HG02798 (cell line): ENCODE measurements at regions not wholly inside any gene's neighbourhood (a gene's known extent, or its start where the extent isn't known, plus 50 kb on each side); places are given as distances from the start of the nearest gene placed in this dataset.

Experiments used
- ATAC-seq: cut with Tn5 transposase; IDR thresholded peaks from one replicate; pipeline ENCODE4 v1.9.1; 2021; ENCODE audit warnings: mild to moderate bottlenecking; ENCODE audit not compliant: unreplicated experiment, poor library complexity

DNA sequence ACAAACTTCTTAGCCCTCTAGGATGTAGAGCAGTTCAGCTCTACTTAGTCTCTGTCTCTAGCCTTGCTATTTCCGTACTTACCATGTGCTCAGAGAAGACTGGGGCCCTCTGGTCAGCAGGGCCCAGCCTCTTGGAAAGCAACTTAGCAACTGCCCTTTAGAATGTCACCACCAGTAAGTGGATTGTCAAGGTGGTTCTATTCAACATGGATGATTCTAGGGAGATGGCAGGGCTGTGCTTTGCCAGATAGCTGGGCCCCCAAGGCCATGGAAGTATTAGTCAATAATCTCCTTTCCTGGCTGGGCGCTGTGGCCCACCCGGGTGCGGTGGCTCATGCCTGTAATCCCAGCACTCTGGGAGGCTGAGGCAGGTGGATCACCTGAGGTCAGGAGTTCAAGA, 177.6 kb upstream of the MVB12B start:
- ATAC-seq, result no peak

DNA sequence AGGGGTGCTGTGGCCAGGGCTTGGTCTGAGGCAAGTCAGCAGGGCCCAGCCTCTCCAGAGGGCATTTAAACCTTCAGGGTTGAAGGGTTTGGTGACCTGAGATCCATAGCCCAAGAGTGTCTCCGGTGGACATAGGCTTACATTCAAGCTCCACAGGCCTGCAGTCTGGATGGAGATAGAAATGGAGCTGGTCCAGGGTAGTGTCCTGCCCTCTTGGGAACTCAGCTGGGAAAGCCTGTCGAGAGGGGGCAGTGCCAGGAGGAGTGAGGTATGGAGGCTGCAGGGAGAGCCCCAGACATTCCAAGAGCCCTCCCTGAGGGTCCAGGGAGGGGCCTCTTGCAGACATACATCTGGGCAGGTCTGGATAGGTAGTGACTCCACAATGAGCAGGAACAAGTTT, 177.0 kb upstream of the MVB12B start:
- ATAC-seq, result no peak

DNA sequence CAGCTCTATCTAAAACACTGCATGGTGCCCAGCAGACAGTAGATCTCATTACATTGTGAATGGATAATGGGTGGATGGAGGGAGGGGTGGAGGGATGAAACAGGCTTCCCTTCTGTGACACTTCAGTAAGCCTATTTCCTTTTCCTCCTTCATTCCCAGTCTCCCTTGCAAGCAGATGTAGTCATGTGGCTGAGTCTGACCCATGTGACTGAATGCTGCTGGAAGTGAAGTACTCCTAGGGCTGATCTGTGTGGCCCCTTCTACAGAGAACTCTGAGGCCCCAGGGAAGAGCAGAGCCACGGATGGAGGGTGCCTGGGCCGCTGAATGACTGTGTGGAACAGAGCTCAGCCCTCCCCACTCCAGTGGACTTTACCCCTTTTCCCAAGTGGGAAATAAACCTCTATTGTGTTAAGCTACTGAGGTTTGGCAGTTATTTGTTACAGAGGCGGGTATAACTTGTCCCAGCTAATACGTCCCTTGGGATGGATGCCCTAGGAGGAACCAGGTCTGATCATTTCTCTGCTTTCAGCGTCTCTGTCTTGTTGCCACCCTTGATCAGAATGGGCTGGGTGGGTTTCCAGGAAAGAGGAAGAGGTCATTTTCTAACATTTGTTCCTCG, 176.1 kb upstream of the MVB12B start:
- ATAC-seq, result no peak

DNA sequence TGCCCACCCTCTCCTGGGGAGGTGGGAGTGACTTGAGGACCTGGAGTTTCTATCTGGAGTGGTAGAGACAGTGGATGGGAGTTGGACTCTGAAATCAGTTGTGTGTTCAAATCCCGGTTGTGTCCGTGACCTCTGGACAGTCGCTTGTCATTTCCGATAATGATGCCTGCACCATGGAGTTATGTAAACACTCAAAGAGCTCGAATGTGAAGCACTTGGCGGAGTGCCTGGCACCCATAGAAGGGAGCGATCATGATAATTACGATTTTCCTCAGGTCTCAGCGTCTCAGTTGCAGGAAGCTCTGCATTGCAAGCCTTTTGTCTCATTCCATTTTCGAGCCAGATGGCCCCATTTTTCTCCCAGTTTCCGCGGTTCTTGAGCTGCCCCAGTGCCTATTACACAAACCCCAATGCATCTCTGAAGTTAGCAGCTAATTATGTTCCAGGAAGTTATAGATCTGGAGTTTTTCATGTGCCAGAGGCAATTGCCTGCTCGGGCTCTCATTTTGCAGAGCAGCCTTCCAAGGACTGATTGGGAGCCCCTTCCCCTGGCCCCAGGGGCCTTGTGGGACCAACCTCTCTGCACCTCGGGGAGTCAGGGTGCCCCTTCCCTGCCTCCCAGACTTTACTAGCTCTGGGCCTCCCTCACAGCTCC, 175.5 kb upstream of the MVB12B start:
- ATAC-seq, result no peak

DNA sequence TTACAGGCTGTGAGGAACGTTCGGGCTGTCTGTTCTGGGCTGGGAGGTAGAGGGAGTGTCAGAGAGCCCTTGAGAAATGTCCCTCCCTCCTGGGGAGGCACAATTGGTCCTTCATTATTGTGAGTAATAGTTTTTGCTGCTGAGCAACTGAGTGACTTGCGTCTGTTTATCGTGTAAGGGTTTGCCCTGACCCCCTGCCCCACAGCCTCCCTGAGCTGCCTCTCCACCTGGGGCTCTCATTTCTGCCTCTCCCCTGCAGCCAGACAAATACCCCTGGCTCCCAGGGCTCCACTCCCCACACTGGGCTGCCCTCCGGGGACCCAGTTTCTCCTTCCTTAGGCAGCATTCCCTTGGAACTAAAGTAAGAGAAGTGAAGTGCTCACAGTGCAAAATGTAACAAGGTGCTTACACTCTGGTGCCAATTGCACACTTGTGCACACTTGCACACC, 174.9 kb upstream of the MVB12B start:
- no peak for ATAC-seq

DNA sequence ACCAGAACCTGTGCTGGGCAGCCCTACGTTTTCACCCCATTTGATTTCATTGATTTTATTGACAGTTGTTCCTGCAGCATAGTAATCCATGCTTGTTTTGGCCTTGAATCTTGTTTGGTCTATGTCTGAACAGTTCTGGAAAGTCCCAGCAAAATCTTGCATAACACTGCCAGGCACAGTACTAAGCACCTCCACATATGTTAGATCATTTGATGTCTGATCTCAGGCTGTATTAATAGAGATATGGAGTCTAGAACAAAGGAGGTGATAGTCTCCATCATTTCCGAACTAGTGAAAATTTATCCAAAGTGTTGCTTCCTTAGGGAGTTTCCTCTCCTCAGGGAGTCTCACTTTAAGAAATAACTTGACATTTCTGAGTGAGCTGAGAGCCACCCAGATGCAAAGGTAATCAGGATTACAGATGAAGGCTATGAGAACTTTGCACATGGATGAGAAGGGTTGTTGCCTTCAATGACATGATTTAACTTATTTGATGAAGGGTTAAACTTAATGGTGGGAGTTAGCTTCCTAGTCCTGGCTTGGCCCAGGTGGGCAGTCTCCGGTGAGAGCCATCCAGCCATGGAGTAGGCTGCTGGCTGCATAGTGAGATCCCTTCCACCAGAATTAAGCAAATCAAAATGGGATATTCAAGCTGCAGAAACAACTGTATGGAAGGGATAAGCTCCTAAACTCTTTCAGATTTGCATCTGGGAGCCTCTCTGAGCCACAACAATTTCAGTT, 173.8 kb upstream of the MVB12B start:
- ATAC-seq, result no peak

DNA sequence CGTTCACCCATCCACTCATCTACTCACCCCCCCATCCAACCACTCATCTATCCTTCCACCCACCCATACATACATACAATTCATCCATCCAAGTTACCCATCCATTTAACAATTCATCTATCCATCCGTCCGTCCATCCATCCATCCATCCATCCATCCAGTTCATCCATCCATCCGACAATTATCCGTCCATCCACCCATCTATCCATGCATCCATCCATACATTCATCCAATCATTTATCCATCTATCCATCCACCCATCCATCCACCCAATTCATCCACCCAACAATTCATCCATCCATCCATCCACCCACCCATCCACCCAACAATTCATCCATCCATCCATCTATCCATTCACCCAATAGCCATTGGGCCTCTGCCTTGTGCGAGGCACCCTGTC, 173.2 kb upstream of the MVB12B start:
- ATAC-seq, result no peak

DNA sequence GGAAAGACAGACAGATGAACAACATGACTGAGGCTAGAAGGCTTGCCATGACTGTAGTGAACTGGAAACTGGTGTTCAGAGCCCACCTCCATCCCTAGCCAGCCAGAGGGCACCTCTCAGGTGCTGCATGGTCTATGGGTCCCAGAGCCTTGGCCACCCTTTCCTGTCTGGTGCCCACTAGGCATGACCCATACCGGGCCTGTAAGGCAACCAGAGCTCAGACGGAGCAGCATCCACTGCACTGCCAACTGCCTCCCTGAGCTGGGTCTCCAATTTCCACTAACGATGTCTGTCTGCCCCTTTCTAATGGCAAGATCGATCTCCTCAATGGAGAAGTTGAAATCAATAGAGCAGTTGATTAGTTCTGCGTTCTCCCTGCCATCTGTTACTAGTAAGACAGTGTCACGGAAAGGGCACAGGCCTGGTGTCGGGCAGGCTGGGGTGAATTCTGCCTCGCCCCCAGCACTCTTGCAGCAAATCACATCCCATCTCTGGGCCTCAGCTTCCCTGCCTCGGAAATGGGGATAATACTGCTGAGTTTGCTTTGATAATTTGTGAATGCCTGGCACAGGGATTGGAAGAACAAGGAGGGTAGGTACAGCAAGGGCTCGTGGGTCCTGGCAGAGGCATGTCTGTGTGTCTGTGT, 172.3 kb upstream of the MVB12B start:
- ATAC-seq, result no peak

DNA sequence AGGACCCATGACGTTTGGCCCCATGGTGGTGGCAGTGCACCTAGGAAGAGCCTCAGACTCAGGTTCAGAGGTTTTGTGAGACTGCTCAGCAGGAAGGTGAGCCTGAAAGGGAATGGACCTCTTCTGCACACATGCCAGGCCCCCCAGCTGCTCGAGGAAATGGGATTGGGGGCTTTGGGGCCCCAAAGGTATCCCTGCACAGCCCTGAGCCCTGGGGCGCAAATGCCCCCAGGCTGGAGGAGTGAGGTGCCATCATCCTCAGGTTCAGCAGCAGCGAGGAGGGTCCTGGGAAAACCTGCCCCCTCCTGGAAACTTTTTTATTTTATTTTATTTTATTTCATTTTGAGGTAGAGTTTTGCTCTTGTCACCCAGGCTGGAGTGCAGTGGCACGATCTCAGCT, 171.8 kb upstream of the MVB12B start:
- no peak for ATAC-seq

DNA sequence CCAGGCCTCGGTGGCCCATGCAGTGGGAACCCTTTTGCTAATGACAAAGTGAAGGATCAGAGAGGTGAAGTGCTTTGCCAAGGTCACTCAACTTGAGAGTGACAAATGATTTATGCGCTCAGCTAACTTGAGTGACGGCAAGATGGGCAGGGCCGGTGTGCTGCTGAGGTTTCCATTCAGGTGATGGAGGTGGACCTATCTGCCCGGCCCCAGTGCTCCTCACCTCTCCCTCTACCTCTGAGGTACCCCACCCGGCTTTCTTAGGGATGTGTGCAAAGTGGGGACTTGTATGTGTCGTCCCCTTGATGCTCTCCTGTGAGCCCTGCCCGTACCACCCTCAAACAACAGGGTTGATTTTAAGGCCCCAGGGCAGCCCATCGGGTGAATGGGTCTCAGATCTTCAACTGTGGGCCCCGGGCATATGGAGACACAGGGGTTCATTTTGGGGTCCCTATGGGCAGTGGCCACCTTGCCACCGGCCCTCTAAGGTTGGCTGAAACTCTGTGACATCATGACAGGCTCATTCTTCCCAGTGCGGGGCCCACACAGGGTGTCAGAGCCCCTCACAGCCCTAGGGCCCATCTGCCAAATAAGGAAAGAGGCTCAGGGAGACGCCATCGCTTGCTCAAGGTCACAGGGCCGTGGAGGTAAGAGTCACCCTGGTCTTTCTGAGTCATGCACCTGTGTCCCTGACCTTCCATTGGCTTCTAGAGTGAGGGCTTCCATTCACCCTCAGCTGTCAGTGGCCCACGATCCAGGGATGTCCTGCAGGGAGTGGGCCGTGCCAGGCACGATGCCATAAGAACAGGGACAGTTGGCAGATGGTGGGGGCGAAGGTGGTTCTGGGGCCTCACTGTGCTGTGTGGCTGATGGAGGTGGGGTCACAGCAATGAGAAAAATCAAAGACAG, 170.6 kb upstream of the MVB12B start:
- no peak for ATAC-seq

DNA sequence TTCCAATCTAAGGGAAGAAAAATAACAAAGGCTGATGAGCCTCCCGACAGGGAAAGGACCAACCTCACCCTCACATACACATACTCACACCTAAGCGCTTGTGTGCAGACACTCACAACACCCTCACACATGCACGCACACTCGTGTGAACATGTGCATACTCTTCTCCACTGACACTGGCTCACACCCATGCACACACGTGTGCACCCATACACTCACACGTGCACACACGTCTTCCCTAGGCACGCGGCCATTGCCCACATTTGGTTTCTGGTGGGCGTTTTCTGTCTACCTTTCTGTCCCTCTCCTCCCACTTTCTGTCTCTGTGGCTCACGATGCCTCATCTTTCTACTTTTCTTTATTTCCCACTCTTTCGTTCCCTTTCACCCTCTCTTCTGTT, 169.7 kb upstream of the MVB12B start:
- no peak for ATAC-seq

DNA sequence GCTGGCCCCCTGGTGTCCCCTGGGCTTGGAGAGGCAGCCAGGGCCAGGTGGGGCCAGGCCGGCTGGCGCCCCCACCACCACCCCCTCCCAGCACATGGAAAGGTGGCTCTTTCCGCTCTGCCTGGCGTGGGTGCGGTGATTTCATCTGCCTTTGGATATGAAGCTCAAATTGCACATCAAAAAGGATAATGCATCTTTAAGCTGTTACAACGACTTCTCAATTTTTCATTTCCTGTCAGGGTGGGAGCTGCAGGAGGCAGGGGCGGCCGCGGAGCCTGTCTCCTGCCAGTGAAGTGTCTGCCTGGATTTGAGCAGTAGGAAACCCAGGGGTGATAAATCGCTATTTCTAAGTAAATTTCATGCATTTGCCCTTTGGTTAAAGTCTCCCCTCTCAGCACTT, 169.2 kb upstream of the MVB12B start:
- ATAC-seq, result no peak

DNA sequence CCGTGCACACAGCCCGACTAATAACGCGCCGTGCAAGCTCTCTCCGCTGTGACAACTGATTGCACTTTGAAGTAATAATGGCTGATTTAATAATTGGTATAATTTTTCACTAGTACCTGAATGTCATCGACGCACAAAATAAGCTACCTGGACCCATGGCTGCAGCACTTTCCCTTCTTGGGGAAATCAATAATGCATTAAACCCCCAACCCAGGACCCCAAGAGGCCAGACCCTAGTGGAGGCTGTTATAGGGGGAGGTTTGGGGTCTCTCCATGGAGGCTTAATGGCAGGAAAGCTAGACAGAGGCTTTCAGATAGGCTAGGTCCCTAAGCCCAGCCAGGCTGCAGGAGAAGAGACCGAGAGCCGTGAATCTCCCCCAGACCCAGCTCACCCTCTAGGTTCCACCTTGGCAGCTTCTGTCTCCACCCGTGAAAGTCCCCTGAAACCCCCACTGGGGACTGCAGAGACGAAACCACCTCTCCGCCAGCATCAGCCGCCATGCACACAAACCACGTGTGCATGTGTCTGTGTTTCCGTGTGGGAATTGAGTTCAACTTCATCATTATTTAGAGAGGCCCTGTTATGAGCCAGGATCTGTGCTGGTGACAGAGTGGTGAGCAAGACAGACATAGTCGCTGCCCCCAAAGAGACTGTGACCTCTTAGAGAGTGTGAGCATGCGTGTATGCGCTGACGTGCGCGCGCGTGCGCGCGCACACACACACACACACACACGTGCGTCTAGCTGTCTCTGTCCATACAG, 168.6 kb upstream of the MVB12B start:
- ATAC-seq, result no peak

DNA sequence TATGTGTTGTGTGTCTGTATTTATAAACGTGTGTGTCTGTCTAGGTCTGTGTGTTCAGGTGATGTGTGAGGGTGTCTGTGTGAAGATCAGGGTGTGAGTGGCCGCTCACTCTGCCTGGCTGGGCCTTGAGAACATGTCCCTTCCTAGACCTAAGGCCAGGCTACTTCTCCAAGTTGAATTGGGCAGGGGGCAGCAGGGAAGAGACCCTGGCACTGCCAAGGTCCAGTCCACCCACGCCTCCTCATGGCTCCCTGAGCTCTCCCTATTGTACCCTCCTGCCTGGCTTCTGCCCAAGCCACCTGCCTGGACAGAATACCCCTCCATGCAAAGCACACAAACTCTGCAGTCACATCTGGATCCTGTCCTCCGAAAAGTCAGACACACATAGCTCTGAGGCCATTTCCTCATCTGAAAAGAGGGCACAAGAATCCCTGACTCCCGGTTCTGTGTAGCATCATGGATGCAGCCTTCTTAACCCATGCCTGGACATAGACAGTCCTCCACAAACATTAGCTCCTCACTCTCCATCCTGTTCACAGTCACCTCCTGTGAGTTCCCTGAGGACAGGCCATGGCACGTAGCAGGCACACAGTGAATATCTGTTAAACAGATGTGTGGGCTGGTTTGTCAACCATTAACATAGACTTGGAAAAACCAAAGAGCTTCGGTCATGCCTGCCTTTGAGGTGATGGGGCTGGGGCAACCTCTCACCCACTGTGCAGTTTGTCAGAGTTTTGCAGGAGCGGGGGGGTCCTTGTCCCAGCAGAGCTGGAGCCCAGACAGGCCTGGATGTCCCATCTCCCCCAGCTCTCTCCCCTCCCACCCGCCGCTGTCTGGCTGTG, 167.8 kb upstream of the MVB12B start:
- no peak for ATAC-seq

DNA sequence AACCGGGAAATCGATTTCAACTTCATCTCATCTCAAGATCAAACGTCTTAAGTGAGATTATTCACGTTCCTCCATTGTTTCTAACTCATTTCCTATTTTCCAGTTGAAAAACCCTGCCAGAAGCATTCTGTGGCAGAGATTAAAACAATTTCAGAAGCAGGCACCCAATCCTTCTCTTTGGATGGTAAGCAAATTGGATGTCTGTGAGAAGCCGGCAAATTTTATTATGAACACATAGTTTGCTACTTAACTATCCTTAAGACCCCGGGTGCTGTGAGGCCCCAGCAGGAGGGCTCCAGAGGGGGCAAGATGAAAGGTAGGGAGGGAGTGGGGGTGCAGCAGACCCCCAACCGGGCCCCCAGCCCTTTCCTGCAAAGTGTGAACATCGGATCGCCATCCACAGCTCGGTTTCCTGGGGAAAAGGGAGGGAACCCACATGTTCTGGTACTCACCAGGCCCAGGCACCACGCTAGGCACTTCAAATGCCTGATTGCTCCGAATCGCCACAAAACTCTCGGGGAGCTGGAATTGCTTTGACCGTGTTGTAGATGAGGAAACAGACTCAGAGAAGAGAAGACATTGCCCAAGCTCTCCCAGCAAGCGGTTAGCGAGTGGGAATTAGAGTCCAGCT, 167.1 kb upstream of the MVB12B start:
- no peak for ATAC-seq

DNA sequence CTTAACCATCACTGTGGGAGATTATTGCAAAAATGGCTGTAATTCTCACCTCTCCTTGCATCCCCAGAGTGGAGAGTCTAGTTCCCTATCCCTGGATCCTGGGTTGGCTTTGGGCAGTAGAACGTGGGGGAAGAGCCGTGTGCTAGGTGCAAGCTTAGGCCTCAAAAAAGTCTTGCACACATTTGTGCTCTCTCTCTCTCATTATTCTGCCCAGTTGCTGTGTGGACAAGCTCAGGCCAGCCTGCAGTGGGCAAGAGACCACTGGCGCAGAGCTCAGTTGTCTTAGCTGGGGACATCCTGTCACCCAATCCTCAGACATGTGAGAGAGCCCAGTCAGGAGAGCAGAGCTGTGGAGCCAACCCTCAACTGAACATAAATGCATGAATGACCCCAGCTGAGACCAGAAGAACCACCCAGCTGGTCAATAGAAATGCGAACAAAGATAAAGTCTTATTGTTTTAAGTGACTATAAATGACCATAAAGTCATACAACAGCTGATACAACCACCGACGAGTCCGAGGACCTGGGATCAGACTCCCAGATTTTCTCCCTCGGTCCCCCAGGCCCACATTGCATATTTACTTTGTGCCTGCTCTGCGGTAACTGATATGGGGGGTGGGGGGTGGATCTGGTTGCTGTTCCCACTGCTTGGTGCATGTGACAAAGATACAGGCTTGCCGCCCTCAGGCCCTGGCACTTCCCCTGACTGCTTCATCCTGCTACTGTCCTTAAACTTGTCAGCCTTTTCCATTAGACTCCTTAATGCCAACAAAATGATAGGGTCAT, 166.4 kb upstream of the MVB12B start:
- no peak for ATAC-seq

DNA sequence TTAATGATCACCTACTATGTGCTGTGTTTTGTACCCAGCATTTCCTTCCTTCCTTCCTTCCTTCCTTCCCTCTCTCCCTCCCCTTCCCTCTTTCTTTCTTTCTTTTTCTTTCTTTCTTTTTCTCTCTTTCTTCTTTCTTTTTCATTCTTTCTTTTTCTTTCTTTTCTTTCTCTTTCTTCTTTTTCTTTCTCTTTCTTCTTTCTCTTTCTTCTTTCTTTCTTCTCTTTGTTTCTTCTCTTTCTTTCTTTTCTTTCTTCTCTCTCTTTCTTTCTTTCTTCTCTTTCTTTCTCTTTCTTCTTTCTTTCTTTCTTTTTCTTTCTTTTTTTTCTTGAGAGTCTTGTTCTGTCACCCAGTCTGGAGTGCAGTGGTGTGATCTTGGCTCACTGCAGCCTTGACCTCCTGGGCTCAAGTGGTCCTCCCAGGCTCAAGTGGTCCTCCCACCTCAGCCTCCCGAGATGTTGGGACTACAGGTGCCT, 165.7 kb upstream of the MVB12B start:
- ATAC-seq, result no peak
